HG02884 (cell line): ENCODE measurements at regions not wholly inside any gene's neighbourhood (a gene's known extent, or its start where the extent isn't known, plus 50 kb on each side); places are given as distances from the start of the nearest gene placed in this dataset.

ENCODE experiments used
- ATAC-seq: cut with Tn5 transposase; IDR thresholded peaks from one replicate; pipeline ENCODE4 v1.9.1; 2021; ENCODE audit warnings: mild to moderate bottlenecking, moderate library complexity; ENCODE audit not compliant: unreplicated experiment

DNA sequence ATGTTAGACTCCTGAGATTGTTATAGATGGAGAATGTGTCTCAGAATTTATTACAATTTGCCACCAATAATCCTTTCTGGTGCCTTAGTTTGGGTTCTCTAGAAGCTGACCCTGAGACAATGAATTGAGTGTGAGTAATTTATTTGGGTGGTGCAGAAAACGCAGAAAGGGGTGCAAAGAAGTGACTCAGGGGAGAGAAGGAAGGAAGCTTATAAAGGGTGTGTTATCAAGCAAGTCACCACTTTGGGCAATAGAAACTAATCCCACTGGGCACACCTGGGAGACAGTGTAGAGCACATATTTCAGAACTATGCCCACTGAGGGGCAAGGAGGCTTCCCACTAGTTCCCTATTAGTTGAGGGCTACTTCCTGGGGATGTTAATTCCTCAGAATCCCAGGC is 320.6 kb downstream of the MID1IP1 start:
- no peak for ATAC-seq

DNA sequence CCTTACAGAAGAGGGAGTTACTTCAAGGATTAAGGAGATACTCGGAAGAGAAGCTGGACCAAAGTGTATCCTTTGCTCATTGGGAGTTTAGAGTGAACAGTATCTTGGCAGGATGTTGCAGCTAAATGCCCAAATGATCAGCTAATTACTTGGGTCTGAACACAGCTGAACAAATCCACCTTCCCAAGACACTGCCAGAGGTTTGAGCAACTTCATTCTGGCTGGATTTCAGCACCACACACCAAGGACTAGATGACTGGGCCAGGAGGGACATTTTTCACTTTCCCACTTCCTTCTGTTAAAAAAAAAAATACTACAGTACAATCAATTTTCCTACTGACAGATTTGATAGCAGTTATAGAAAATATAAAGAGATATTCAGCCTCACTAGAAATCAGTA is 324.6 kb downstream of the MID1IP1 start:
- ATAC-seq: no peak

DNA sequence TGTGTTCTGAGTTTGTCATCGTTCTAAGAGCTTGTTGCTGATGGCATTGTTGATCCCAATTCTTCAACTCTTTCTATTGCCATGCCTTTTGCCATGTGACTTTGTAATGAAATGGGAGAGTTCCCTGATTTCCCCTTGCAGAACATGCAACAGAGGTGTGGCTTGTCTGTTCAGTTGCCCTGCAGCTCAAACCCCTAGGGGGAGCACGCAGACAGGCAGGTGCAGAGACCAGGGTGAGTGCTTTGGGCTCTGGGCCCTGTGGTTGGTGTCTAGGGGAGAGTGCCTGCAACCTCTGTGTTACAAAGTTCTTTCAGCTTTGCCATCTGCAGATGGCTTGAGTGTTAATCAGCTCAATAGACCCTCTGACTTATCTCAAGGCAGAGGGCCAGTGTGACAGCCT is 332.7 kb downstream of the MID1IP1 start:
- ATAC-seq: peak; percentile 57

DNA sequence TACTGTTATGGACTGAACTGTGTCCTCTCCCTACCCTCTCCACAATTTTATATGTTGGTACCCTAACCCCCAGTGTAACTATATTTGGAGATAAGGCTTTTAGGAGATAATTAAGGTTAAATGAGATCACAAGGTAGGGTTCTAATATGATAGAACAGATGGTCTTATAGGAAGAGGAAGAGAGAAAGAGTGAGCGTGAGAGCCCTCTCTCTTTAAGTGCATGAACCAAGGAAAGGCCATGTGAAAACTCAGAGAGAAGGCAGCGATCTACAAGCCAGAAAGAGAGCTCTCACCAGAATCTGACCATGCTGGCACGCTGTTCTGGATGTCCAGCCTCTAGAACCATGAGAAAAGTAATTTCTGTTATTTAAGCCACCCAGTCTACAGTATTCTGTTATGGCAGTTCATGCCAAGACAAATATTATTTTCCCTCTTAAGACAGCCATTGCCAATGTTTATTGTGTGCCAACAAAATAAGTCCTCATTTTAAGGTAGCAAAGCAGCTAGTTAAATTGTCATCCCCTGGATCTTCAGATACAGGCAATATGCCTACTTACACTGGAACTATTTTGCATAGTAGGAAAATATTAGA is 336.2 kb downstream of the MID1IP1 start:
- ATAC-seq: no peak

DNA sequence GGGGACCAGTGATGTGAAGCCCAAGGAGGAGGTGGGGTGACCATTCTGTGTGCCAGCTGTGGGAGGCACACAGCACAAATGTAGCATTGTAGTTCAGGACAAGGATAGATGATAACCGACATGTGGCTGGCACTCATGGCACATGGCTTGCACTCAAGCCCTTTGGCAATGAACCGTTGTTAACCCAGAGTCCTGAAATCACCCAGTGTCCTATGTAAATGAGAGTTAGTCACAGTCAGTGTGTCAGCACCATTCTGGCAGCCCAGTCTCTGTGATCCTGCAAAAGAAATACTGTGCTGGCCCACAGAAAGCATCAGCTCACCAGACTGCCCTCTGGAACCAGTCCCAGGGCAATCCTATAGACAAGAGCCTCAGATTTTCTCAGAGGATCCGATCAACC is 339.3 kb downstream of the MID1IP1 start:
- no peak for ATAC-seq

DNA sequence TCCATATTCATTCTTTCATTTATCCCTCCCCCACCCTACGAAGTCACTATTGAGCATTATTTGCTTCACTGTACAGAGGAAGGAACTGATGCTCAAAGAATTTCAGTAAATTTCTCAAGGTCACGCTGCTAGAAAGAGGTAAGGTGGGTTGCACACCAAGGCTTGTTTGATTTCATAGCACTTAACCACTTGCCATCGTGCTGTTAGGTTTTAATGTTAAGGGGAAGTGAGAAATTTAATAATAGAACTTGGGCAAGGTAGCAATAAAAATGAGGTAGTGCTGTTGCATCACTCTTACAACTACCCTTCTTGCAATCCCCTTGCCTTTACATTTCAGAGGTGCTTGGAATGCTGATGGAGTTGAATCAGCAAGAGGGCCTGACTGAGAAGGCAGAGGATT is 343.1 kb downstream of the MID1IP1 start:
- peak; percentile 60 for ATAC-seq

DNA sequence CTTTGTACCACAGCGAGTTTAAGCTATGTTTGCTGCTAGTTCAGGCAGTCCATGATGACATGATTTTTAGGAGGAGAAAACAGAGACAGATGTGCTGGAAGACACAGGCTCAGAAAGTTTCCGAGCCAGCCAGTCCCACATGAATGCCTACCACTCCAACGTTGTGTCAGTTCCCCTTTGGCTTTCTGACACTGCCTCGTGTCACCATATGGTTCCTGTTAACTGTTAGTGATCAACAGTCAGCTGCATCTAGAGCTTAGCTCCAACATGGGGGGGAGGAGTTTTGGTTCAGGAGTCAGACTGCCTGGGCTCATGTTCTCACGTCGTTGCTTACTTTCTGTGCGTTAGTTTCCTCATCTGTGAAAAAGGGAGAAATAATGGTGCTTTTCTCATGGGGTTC is 343.7 kb downstream of the MID1IP1 start:
- ATAC-seq: peak; percentile 77

DNA sequence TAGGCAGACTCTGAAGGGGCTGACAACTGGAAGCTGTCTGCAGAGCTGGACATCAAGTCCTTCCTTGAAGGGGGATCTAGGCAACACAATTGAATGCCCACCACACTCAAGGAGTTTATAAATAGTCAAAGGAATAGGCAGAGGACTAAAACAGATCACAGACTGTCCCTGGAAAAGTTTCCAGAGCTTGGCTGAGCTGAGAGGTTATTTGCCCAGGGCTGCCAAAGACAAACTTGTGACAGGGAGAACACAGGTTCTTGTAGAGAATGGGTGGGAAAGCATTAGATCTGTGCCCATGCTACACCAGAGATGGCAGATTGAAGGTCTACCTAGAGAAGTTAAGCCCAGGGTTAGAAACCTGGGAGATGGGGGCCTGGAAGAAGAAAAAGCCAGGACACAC is 344.6 kb downstream of the MID1IP1 start:
- ATAC-seq: no peak

DNA sequence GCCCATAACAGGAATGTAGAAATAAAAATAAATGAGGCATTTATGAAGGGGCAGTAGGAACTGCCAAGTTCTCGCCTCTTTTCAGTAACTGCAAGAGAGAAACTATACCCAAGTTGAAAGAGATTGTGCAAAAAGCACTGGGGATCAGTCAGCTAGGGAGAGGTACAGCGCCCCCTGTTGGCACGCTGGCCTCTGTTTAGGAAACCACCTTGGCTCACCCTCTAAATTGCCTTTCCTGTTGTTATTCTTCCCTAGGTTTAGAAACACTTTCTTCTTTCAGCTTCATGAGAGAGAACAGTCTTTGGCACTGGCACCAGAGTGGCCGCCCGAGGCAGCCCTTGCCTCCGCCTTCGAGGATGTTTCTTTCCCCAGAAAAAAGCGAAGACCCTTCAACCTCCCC is 348.5 kb downstream of the MID1IP1 start:
- no peak for ATAC-seq

DNA sequence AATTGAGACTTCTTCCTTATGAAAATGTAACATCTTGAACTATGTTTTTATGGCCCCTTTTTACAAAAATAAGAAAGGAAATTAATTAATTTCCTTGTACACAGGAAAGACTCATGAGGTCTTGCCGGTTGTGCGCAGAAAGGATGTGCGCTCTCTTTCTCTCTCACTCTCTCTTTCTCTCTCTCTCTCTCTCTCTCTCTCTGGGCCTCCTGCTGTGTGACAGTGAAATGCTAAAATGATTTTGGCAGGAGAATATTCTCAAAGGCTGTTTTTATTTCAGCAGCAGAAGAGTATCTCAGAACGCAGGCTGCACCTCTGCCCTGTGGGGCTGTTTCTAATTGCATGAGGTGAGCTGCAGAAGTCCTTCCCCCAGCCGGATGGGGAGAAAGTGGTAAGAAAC is 349.0 kb downstream of the MID1IP1 start:
- no peak for ATAC-seq

DNA sequence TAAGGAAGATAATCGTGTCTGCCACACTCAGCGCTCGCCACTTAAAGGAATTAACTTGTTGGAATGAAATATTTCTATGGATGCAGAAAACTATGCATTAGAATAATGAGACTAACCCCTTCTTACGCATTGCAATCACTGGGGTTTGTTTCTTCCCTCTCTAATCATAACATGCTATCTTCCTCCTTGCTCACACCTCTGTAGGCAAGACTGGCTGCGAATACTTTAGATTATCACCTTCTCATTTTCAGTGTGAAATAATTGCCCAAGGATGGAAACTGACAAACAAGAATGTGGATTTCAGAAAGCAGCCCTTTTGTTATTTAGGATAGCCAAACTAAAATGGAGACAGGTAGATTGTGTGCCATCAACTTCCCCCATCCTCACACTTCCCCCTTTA is 349.4 kb downstream of the MID1IP1 start:
- ATAC-seq: no peak

DNA sequence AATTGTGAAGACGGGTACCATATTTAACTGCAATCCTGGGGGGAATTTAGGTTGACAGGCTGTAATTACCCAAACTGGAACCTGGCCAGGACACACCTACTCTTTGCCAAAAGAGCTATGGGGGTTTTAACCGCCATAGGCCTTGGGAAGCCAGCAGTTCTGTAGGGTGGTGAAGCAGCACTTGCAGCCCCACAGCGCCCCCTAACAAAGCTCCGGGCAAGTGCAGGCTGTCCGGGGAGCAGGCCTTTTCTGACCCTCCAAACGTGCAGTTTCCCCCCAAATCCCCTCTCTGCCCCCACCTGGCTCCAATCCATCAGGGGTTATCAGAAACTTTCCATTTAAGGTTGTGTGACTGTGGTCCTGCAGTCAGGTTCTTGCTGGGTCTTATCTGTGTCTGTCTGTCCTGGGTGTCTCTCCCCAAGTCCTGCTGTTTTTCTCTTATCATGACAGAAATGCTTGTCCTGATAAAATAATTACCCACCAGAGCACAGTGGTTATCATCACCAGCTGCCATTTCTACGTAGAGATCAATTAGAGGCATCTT is 350.9 kb downstream of the MID1IP1 start:
- ATAC-seq: no peak

DNA sequence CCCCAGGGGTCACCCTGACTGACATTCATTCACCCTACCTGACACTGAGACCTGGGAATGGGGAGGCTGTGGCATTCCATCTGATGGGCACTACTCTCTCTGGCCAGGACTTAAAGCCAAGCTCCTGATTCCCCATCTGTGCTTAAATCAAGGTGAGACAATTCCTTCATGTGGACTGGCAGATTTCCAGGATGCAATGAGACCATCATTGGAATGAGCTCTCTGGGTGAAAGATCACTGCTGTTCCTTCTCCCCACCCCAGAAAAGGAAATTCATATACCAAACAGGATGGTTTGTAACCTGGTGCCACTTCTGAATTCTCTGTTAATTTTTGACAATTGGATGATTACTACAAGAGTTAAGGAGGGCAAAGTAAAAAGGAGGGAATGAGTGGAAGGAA is 354.8 kb downstream of the MID1IP1 start:
- ATAC-seq: no peak

DNA sequence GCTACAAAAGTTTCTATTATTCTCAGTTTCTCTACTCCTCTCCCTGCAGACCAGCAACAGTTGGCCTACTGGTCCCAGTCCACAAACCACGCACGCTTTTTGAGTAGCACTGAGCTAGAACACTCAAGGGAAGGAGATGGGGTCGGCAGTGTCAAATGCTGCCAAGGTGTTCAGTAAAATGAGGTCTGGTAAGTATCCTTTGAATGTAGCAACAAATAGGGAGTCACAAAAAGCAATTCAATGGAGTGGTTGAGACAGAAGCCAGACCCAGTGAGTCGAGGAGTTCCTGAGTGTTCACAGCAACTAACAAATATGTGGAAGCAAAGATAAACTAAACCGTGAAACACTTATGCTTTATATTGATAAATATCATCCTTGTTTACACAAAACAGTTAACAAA is 355.7 kb downstream of the MID1IP1 start:
- no peak for ATAC-seq

DNA sequence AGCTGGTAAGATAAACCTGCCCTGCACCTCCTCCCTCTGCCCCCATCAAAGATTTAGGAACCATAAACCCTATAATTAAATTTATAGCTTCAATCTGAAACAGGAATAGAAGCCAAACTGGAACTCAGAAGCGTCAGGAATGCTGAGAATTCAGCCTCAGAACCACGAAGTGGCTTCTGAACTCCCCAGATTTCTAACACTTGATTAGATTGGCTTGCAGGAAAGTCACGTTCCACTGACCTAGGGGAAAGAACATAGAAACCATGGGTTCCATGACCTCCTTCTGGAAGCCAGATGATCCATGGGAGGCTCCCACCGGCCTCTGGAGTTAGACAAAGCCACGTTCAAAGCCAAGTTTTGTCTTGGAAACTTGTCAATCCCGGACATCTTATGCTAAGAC is 356.5 kb downstream of the MID1IP1 start:
- no peak for ATAC-seq

DNA sequence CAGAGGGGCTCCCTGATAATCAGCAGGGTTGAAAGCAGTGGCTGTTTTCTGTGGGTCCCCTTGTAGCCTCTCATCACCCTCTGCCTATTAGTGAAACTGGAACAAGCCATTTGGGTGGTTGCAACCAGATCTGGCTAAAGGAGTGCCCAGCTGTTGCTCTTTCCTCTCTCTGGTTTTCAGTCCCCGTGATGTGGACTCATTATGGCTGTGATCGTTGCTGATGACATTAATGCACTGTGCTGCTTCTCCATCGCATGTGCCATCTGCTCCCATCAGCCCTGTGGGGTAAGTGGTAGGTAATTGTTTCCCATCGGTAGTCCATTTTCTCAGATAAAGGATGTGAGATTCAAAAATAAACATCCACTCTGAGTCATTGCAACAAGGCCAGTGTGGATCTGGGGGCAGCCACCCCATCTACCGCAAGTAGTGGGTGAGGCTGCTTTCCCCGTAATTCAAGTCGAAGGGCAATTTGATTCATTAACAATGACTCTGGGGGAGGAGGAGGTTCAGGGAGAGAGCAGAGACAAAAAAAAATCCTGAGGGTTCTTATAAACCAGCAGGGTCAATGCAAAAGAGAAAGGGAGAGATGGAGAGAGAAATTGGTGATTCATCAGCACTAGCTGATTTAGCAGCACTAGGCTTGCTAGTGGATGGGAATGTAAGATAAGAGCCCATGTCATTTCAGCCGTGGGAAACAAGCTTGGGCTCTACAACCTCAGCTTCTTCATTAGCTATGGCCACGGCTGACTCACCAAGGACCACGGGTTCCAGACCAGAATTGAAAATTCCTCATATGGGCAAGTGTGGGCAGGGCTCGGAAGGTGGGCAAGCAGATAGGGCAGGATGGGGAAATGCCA is 357.8 kb downstream of the MID1IP1 start:
- ATAC-seq: no peak

DNA sequence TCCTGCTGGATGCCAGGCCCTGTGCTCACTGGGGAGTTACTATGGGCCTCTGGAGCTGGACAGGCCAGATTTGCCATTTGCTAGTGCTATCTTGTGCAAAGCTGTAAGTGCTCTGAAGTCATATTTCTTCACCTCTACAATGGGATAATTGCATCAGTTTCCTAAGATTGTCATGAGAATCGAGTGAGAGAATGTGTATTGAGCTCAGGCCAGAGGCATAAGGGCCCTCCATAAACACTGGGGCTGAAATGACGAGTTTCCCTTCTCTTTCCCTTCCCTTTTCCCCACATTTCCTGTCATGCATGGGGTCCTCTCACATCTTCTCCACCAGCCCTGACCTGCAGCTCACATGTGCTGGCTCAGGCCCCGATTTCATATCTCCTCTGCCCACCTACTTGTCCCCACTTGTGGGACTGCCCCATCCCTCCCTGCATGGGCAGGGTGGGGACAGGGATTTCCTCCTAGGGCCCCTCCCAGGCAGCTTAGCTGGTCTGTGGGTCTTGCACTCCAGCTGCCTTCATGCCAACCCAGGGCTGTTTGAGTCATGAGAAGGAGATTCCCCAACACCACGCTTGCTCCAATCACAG is 358.8 kb downstream of the MID1IP1 start:
- no peak for ATAC-seq

DNA sequence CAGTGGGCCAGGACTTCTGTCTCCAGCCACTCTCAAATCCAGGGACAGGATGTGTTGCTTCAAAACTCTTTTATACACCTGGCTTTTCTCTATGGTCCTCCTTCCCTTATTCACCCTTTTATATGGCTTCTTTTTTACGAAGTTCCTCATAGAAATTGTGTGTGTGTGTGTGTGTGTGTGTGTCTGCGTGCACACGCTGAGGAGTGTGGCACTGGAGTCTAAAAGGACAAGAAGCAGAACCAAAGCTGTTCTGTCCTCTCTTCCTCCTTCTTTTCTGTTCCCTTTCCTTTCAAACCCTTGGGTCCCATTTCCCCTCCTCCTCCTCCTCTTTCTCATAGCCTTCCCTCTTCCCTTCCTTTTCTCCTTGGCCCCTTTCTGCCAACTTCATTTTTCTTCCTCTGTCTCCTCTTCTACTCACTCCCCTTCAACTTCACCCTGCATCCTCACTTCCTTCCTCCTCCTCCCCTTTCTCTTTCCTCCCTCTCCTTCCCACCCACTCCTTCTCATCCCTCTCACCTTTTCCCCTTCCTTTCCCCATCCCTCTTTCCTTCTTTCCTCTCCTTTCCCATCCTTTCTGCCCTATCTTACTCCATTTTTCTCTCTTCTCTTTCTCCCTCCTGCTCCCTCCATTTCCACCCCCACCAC is 360.5 kb downstream of the MID1IP1 start:
- no peak for ATAC-seq

DNA sequence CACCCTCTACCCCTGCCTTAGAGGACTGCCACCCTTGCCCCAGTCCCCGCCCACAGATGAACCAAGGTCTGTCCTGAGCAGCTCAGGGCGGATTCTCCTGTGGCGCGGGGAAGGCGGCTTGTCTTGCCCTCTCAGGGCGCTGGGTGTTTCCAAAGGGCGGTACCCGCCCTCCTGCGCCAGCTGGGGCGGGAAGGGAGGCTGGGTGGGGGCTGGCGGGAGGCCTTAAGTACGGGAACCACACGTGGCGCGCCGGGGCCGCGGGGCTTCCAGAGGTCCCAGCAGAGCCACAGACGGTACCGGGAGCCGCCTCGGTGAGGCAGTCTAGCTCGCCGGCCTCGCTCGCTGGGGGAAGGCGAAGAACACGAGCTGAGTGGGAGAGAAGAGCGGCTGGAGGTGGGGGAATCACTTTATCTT is 361.1 kb downstream of the MID1IP1 start:
- no peak for ATAC-seq

DNA sequence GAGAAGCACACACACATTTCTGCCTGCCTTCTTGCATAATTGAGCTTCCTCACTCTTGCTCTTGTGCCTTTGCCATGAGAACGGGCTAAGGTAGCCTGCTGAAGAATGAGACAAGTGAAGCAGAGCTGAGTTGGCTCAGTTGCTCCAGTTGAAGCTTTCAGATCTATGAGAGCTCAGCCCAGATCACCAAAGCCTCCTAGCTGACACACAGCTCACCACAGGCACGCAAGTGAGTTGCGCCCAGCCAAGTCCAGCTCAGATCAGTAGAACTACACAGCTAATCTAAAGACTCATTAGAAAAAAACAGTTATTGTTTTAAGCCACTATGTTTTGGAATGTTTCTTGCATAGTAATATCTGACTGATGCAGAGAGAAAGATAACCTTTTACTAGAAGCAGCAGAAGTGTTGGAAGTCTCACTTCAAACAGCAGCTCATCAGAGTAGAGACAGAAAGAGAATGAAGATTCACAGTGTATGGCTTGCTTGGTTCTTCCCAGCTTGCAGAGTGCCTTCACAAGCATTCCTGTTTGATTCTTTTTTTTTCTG is 362.4 kb downstream of the MID1IP1 start:
- ATAC-seq: no peak

DNA sequence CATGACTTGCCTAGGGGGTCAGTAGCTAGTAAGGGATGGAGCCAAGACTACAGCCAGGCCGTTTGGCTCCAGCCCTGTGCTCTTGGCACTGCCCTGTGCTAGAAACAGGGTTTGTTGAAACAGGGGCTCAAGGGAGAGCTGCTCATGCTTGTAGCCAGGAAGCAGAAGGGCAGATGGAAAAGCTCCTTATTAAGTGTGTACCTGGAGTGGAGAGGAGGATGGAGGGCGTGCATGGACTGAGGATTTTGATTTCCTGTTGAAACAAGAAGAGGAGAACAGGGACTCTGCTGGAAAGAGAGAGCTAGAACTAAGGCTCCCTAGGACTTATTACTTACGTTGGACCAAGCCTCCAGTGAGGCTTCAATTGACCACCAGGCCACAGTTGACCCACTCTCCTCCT is 363.0 kb downstream of the MID1IP1 start:
- ATAC-seq: no peak
